NAMALWA (cell line): ENCODE measurements at regions not wholly inside any gene's neighbourhood (a gene's known extent, or its start where the extent isn't known, plus 50 kb on each side); places are given as distances from the start of the nearest gene placed in this dataset.

Experiments used
- DNase-seq: peaks from one replicate; pipeline ENCODE4 v3.0.0-alpha.2; 2015; ENCODE audit warnings: low spot score

DNA sequence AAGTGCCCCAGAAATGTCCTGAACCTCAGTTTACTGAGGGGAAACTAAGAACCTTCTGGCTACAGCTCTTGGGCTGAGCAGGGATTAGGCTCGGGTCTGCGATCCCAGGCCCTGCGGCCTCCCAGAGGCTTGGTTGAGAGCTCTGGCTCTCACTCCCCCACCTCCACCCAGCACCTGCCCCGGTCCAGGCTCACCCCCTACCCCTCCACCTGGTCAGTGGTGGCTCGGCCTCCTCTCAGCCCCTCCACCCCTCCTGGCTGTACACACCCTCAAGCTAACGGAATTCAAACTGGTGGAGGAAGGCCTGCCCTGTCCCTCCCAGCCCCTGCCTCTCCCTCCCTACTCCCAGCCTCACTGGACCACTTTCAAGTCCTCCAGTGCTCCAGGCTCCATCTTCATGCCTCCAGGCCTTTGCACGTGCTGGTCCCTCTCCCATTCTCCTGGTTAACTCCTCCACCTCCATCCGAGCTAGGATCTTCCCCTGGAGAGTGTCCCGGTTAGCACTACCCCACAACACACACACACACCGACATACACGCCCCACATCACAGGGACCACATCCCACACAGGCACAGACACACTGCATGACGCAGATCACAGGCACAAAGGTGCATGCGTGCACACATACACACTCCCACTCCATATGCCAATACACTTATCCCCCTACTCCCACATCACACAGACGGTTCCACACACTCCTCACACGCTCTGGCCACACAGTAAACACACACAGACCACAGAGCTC lies 130.9 kb downstream of the C9orf50 start:
- no peak for DNase-seq

DNA sequence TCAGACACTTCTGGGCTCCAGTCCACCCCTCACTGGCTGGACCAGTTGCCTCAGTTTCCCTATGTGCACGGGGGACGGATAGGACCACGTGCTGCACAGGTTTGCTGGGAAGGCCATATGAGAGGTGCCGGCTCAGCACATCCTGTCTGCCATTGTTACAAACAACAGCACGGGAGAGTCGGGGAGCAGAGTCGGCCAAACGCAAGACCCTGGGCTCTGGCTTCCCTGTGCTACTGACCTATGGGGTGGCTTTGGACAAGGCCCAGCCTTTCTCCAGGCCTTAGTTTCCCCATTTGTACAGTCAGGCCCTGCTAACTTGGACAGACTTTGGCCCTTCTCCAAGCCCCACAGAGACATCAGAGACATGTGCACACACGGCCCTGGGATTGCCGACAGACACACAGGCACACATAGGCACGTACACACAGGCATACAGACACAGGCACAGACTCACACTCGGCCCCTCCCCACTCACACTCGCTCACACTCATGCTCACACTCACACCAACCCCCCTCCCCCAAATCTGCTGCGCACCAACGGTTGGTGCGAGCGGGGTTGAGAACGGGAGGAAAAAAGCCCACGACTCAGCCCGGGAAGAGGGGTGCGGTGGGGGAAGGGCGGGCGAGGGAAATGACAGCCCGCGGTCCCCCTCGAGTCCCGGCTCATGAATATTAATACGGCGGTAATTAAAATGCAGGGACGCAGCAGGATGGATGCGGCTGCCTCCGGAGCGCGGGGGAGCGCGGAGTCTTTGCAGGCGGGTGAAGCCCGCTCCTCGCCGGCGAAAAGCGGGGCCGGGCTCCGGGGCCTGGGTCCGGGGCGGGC lies 133.0 kb downstream of the C9orf50 start:
- no peak for DNase-seq

DNA sequence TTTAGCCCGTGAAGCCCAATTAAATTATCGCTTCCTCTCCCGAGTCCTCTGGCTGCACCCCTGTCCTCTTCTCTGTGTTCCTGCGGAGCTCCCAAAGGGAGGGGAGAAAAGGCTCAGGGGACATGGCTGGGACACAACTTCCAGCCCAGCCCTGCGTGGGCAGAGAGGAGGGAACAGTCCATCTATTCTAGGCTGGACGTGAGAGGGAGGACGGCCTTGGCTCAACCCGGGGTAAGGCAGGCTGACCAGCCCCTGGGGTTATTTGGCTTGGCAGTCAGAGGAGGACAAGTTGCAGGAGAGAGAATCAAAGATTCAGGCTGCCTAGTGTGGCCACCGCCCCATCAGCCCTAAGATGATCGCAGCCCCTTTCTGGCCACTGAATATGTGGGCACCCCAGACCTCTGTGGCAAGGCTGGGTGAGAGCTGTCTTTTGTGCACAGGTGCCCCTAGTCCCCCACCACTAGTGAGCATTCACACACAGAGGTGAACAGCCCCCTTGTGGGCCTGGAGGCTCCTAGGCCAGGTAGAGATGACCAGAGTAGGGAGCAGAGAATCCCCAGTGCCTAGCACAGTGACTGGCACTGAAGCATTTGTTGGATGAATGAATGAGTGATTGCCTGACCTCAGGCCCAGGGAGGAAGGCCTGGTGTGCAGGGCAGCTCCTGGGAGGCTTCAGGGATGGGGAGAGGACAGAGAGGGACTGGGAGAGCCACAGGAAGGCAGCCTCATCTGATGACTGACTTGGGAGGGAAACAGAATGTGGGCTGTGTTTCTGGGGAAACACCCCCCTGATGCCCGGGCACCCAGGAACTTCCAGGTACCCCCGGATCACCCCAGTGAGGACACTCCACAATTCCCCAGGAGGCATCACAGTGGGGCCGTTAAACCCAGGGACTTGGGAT lies 133.9 kb downstream of the C9orf50 start:
- DNase-seq = no peak

GRCh38 chr9:129485145-129485774 lies 135.6 kb downstream of the C9orf50 start:
- no peak for DNase-seq

DNA sequence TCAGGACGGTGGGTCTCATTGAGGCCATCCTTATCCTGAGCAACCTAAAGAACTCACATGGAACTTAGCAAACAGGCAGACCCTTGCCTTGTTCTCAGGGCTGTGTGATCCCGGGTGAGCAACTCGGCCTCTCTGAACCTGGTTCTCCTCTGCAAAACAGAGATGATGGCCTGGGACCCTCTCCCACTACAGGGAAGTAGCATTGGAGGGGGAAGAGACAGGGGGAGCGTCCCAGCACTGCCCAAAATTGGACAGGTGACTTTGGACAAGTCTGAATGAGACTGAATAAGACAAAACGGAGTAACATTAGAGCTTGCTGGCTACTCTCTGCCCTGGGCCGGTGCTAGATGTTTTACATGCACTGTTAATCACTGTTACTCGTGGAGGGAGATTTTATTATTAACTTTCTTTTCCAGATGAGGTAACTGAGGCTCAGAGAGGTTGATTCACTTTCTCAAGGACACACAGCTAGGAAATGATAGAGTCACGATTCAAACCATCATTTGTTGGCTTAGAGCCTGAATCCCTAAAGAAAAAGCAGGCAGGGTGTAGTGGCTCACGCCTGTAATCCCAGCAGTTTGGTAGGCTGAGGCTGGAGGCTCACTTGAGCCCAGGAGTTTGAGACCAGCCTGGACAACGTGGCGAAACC lies 136.4 kb downstream of the C9orf50 start:
- DNase-seq = no peak

GRCh38 chr9:129483415-129484351 lies 137.2 kb downstream of the C9orf50 start:
- no peak for DNase-seq

- no peak for DNase-seq
These were observed 138.1 kb downstream of the C9orf50 start for GRCh38 chr9:129482521-129483414.

DNA sequence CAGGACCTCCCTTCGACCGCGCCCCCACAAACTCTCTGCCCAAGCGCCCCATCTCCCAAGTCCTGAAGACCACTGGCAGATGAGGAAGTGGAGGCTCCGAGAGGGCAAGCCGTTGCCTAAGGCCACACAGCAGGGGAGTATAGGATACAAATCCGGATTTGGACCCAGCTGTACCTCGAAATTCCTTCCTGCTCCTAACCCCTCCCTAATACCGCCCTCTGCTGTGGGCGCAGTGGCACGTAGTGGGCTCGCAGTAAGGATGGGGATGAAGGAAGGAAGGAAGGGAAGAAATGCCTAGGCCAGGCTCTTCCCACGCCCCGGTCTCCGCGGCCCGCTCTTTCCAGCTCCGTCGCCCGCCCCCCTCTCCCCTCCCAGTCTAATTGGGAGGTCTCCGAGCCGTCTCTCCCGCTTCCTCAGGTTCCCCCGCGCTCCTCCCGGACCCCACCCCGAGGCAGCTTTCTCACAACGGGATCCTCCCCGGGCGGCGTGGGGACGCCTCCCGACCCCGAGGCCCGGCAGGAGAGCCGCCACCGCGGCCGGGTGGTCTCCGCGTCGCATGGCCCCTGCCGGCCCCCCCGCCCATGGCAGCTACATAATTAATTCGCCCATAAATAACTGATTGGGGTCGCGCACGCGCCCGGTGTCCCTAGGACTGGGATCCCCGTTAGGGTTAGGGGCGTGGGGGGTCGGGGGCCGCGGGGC lies 138.9 kb downstream of the C9orf50 start:
- no peak for DNase-seq

DNA sequence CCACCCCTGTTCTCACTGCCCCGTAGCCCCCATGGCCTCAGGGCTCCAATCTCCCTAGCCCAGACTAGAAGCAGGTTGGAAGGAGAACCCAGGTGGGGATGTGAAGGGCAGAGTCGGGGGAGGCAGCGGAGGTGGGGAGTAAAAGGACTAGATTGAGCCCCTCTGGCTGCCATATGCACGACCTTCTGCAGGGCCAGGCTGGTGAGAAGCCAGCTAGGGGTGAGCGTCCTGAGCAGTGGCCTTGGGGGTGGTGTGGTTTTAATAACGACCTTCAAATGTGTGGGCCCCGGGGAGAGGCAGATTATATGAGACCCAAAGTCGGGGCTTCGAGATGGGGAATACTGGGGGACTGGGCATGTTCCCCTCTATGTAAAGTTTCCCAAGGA lies 139.5 kb downstream of the C9orf50 start:
- no peak for DNase-seq

- no peak for DNase-seq
These were observed 140.2 kb downstream of the C9orf50 start for GRCh38 chr9:129480745-129481144.

DNA sequence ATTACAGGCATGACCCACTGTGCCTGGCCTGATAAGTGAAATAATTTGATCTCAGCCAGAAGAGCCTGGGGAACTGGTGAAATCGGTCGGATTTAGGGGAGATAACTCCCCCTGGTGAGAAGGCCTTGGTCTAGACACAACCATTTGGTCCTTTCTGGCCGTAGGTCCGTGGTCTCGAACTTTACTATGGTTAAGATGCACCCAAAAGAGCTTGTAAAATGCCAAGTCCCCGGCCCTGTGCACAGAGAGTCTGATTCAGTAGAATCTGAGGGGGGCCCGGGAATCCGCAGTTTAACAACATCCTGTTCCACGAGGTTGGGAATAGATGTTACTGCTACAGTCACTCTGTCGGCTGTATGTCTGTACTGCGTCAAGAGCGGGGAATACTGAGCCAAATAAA lies 140.7 kb downstream of the C9orf50 start:
- DNase-seq = no peak

- DNase-seq = no peak
These were observed 141.3 kb downstream of the C9orf50 start for GRCh38 chr9:129479631-129480011.

DNA sequence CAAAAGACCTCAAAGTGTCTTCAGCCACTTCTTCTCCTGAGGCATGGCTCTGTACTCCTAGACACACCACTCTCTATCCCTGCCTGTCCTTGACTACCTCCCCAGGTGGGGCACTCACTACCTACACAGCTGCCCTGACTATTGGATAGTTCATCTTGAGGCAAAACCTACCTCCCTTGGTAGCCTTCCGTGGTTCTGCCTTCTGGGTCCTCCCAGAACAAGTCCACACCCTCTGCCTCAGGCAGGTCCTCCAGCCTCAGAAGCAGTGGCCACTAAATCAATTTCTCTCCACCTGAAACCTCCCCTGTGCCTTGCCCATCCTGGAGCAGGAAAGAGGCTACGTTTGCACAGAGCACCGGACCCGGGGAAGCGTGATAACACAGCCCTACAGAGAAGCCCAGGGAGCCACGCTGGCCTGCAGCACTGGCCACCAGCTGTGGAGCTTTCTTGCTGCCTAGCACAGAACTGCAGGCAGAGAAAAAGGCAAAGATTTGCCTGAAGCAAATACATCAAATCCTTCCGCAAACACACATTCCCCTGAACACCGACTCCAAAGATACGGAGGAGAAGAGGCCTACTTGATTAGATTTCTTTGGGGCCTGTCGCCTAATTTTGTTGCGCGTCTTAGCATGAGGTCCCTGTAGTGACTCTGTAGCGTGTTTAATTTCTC lies 141.8 kb downstream of the C9orf50 start:
- no peak for DNase-seq

DNA sequence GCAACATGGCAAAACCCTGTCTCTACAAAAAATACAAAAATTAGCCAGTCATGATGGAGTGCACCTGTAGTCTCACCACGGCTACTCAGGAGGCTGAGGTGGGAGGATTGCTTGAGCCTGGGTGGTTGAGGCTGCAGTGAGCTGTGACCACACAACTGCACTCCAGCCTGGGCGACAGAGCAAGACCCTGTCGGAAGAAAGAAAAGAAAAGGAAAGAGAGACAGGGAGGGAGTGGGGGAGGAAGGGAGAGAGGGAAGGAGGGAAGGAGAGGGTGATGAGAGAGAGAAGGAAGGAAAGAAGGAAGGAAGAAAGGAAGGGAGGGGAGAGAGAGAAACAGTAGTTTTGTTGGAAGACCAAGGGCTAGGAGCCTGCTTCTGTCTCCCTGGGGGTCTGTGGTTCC lies 142.4 kb downstream of the C9orf50 start:
- no peak for DNase-seq

- no peak for DNase-seq
These were observed 143.9 kb downstream of the C9orf50 start for GRCh38 chr9:129476821-129477611.

- DNase-seq = no peak
These were observed 146.0 kb downstream of the C9orf50 start for GRCh38 chr9:129474740-129475404.
